ENCODE measurements at regions not wholly inside any gene's neighbourhood (a gene's known extent, or its start where the extent isn't known, plus 50 kb on each side); places are given as distances from the start of the nearest gene placed in this dataset.

DNA sequence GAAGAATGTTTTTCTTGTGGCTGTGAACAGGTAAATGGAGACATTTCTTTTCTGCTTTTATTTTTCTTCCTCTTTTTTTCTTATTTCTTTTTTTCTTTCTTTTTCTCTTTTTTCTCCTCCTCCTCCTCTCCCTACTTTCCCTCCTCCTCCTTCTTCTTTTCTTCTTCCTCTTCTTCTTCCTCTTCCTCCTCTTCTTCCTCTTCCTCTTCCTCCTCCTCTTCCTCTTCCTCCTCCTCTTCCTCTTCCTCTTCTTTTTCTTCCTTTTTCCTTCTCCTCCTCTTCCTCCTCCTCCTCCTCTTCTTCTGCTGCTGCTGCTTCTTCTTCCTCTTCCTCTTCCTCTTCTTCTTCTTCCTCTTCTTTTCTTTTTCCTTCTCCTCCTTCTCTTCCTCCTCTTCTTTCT, 65.3 kb upstream of the NTRK2 start:
- no peak for TF ChIP-seq ZBTB1 (CRISPR knock-in tag; IDR thresholded peaks at IDR 0.05; ENCODE audit: borderline replicate concordance)
- no peak for TF ChIP-seq MXI1 (IDR thresholded peaks at IDR 0.05; ENCODE audit: borderline replicate concordance, low read depth, low read length)
- no peak for TF ChIP-seq CBFB (CRISPR knock-in tag; IDR thresholded peaks at IDR 0.05)
- TF ChIP-seq, protein P1, sequence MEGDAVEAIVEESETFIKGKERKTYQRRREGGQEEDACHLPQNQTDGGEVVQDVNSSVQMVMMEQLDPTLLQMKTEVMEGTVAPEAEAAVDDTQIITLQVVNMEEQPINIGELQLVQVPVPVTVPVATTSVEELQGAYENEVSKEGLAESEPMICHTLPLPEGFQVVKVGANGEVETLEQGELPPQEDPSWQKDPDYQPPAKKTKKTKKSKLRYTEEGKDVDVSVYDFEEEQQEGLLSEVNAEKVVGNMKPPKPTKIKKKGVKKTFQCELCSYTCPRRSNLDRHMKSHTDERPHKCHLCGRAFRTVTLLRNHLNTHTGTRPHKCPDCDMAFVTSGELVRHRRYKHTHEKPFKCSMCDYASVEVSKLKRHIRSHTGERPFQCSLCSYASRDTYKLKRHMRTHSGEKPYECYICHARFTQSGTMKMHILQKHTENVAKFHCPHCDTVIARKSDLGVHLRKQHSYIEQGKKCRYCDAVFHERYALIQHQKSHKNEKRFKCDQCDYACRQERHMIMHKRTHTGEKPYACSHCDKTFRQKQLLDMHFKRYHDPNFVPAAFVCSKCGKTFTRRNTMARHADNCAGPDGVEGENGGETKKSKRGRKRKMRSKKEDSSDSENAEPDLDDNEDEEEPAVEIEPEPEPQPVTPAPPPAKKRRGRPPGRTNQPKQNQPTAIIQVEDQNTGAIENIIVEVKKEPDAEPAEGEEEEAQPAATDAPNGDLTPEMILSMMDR (CRISPR knock-in tag; IDR thresholded peaks at IDR 0.05), result no peak
- no peak for TF ChIP-seq NR3C1 (CRISPR knock-in tag; IDR thresholded peaks at IDR 0.05)
- TF ChIP-seq FOXP1 (IDR thresholded peaks at IDR 0.05), result no peak
- no peak for TF ChIP-seq FOXP1 (CRISPR knock-in tag; IDR thresholded peaks at IDR 0.05)
- TF ChIP-seq POLR2A (IDR thresholded peaks at IDR 0.05; ENCODE audit: insufficient read depth in 1 of 2, low read depth in 2 of 2, low read length in 2 of 2), result no peak
- no peak for TF ChIP-seq ZNF10 (CRISPR knock-in tag; IDR thresholded peaks at IDR 0.05; ENCODE audit: borderline replicate concordance, low read depth)
- TF ChIP-seq HNRNPLL (IDR thresholded peaks at IDR 0.05; ENCODE audit: low read depth, low read length, poor library complexity, severe bottlenecking), result no peak
- TF ChIP-seq, protein P2, sequence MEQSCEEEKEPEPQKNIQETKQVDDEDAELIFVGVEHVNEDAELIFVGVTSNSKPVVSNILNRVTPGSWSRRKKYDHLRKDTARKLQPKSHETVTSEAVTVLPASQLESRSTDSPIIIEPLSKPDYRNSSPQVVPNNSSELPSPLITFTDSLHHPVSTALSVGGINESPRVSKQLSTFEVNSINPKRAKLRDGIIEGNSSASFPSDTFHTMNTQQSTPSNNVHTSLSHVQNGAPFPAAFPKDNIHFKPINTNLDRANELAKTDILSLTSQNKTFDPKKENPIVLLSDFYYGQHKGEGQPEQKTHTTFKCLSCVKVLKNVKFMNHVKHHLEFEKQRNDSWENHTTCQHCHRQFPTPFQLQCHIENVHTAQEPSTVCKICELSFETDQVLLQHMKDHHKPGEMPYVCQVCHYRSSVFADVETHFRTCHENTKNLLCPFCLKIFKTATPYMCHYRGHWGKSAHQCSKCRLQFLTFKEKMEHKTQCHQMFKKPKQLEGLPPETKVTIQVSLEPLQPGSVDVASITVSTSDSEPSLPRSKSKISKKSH (CRISPR knock-in tag; IDR thresholded peaks at IDR 0.05; ENCODE audit: borderline replicate concordance), result no peak
- TF ChIP-seq FOXJ3 (CRISPR knock-in tag; IDR thresholded peaks at IDR 0.05; ENCODE audit: borderline replicate concordance), result no peak
- TF ChIP-seq, protein P3, sequence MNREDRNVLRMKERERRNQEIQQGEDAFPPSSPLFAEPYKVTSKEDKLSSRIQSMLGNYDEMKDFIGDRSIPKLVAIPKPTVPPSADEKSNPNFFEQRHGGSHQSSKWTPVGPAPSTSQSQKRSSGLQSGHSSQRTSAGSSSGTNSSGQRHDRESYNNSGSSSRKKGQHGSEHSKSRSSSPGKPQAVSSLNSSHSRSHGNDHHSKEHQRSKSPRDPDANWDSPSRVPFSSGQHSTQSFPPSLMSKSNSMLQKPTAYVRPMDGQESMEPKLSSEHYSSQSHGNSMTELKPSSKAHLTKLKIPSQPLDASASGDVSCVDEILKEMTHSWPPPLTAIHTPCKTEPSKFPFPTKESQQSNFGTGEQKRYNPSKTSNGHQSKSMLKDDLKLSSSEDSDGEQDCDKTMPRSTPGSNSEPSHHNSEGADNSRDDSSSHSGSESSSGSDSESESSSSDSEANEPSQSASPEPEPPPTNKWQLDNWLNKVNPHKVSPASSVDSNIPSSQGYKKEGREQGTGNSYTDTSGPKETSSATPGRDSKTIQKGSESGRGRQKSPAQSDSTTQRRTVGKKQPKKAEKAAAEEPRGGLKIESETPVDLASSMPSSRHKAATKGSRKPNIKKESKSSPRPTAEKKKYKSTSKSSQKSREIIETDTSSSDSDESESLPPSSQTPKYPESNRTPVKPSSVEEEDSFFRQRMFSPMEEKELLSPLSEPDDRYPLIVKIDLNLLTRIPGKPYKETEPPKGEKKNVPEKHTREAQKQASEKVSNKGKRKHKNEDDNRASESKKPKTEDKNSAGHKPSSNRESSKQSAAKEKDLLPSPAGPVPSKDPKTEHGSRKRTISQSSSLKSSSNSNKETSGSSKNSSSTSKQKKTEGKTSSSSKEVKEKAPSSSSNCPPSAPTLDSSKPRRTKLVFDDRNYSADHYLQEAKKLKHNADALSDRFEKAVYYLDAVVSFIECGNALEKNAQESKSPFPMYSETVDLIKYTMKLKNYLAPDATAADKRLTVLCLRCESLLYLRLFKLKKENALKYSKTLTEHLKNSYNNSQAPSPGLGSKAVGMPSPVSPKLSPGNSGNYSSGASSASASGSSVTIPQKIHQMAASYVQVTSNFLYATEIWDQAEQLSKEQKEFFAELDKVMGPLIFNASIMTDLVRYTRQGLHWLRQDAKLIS (CRISPR knock-in tag; IDR thresholded peaks at IDR 0.05), result no peak

Measured in HepG2 (cell line).